ENCODE measurements at regions not wholly inside any gene's neighbourhood (a gene's known extent, or its start where the extent isn't known, plus 50 kb on each side); places are given as distances from the start of the nearest gene placed in this dataset.

DNA sequence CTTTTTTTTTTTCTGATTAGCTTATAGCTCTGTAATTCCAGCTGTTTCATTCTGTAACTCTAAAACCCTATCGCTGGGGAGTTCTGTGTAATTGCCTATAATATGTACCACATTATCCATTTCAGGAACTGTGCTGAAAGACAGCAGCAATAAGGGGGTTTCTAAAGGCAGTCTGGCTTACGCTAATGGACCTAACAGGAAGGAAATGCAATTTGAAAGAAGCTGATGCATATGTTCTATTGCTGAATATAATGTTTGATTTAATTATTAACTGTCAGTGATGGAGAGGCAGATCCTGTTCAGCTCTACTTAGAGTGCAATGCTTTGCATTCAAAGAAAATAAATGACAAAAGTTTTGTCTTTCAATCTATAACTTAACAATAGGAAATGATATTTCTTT, 209.4 kb upstream of the SNX7 start:
- TF ChIP-seq, protein P1, sequence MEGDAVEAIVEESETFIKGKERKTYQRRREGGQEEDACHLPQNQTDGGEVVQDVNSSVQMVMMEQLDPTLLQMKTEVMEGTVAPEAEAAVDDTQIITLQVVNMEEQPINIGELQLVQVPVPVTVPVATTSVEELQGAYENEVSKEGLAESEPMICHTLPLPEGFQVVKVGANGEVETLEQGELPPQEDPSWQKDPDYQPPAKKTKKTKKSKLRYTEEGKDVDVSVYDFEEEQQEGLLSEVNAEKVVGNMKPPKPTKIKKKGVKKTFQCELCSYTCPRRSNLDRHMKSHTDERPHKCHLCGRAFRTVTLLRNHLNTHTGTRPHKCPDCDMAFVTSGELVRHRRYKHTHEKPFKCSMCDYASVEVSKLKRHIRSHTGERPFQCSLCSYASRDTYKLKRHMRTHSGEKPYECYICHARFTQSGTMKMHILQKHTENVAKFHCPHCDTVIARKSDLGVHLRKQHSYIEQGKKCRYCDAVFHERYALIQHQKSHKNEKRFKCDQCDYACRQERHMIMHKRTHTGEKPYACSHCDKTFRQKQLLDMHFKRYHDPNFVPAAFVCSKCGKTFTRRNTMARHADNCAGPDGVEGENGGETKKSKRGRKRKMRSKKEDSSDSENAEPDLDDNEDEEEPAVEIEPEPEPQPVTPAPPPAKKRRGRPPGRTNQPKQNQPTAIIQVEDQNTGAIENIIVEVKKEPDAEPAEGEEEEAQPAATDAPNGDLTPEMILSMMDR (conservative IDR thresholded peaks at IDR 0.05; ENCODE audit: low read depth): no peak
- CTCF ChIA-PET: no interaction called here
- no peak for DNase-seq (ENCODE audit: low spot score)
- no peak overlapping the region for H3K27ac ChIP-seq
- POLR2A ChIA-PET (ENCODE audit: low non-redundant PET): no interaction called here

DNA sequence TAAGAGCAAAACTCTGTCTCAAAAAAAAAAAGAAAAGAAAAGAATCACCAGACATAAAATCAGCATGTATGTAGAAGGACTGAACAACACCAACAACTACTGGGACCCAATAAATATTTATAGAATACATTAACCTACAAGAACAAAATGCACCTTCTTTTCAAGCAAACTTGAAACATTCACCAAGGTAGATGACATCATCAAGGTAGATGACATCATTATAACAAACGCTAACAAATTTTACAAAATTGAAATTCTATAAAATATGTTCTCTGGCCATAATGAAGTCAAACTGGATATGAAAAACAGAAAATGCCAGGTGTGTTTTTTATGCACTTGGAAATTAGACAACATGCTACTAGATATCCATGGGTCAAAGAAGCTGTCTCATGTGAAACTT, 220.2 kb upstream of the SNX7 start:
- TF ChIP-seq, protein P1 (conservative IDR thresholded peaks at IDR 0.05; ENCODE audit: low read depth): no peak
- no peak overlapping the region for H3K27ac ChIP-seq
- POLR2A ChIA-PET (ENCODE audit: low non-redundant PET): no interaction called here
- CTCF ChIA-PET: no interaction called here
- no peak for DNase-seq (ENCODE audit: low spot score)

DNA sequence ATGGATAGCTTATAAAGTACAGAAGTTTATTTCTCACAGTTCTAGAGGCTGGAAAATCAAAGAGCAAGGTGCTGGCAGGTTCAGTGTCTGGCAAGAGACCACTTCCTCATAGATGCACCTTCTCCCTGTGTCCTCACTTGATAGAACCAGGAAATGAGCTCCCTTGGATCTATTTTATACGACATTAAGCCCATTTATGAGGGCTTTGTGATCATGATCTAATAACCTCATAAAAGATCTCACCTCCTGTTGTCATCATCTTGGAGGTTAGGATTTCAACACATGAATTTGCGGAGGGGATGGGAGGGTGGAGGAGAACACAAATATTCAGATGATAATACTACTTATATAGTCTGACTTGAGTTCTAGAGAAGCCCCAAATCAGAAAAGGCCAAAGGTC, 222.1 kb upstream of the SNX7 start:
- DNase-seq (ENCODE audit: low spot score): no peak
- POLR2A ChIA-PET (ENCODE audit: low non-redundant PET): no interaction called here
- TF ChIP-seq, protein P1 (conservative IDR thresholded peaks at IDR 0.05; ENCODE audit: low read depth): no peak
- no peak overlapping the region for H3K27ac ChIP-seq
- CTCF ChIA-PET: no interaction called here

DNA sequence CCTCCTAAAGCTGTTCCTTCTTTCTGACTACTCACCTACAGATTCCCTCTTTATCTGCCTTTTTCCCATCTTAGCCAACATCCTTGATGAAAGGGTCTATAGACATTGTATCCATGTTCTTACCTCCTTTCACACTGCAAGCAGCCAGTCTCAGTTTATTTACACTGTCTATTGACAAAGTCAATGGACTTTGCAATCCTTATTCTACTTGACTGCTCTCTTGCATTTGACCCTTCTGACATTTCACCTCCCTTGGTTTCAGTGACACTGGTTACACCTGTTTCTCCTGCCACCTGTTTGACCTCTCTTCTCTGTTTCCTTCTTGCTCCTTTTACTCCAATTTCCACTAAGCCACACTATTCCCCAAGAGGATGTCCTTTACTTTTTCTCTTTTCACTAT, 224.0 kb upstream of the SNX7 start:
- POLR2A ChIA-PET (ENCODE audit: low non-redundant PET): no interaction called here
- DNase-seq (ENCODE audit: low spot score): no peak
- CTCF ChIA-PET: no interaction called here
- TF ChIP-seq, protein P1 (conservative IDR thresholded peaks at IDR 0.05; ENCODE audit: low read depth): no peak
- H3K27ac ChIP-seq: no peak overlapping the region

DNA sequence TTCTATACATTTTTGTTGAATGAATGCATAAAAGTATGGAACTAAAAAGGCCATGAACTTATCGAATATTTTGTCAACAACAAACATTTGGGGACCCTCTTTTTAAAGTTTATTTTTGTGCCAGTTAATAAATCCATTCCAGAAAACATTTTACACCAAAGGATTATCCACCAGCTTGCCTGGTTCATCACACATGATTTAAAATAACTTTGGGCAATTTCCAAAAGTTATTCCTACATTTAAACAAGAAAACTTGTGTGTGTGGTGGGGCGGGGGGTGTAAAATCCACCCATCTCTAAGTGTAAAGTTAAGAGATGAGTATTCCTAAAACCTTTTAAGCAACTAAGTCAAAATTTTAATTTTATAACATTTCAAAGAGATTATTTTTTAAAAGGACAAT, 224.5 kb upstream of the SNX7 start:
- H3K27ac ChIP-seq: no peak overlapping the region
- POLR2A ChIA-PET (ENCODE audit: low non-redundant PET): no interaction called here
- CTCF ChIA-PET: no interaction called here
- TF ChIP-seq, protein P1 (conservative IDR thresholded peaks at IDR 0.05; ENCODE audit: low read depth): no peak
- no peak for DNase-seq (ENCODE audit: low spot score)

DNA sequence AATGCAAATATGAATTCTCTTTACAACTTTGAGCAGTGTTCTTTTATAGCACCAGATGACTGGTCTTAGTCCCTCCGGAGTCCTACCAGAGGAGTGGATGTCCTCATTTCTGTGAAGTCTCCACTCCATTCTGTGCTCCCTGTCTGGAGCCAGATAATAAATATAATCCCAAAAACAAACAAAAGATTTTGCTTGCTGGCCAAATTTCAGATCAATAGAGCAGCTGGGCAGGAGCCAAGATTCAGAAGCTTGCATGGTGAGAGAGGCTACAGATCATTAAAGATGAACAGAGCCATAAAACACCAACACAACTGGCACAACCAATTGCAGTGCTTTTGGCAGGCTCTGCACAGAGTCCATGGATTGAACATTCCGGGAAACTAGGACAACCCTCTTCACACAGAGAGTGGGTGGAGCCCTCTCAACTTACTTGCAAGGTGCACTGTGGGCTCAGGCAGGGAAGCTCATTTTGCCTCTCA, 231.5 kb upstream of the SNX7 start:
- CTCF ChIA-PET: interaction anchor here (0.6 to 0.7 kb wide), 2 partner anchors 115 to 376 kb away, joined by 3 to 4 read pairs; no protein-coding TSS in a partner anchor
- POLR2A ChIA-PET (ENCODE audit: low non-redundant PET): no interaction called here
- DNase-seq (ENCODE audit: low spot score): no peak
- TF ChIP-seq, protein P1 (conservative IDR thresholded peaks at IDR 0.05; ENCODE audit: low read depth): no peak
- no peak overlapping the region for H3K27ac ChIP-seq

DNA sequence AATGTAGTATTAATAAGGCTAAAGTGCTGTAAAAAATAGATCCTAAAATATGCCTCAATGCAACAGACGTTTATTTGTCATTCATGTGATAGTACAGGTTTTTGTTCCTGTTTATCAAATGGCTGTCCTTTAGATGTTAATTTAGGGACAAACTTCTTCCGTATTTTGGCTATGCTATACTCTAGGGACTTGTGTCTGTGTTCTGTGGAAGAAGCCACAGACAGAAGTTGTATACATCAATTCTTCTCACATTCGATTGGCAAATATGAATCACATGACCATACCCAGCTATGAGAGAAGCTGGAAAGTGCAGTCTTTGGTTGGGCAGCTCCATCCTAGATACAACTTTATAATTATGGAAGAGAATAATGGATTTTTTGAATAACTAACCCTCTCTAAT, 232.7 kb upstream of the SNX7 start:
- POLR2A ChIA-PET (ENCODE audit: low non-redundant PET): no interaction called here
- no peak for DNase-seq (ENCODE audit: low spot score)
- CTCF ChIA-PET: interaction anchor here (0.7 kb wide), 1 partner anchor 312 kb away, joined by 3 read pairs; no protein-coding TSS in a partner anchor
- TF ChIP-seq, protein P1 (conservative IDR thresholded peaks at IDR 0.05; ENCODE audit: low read depth): no peak
- no peak overlapping the region for H3K27ac ChIP-seq

Measured in RWPE1 (cell line).